GM12891 (cell line): ENCODE measurements at regions not wholly inside any gene's neighbourhood (a gene's known extent, or its start where the extent isn't known, plus 50 kb on each side); places are given as distances from the start of the nearest gene placed in this dataset.

Source experiments
- POLR2A ChIP-seq: IDR thresholded peaks from 2 replicates; pipeline ENCODE4 v1.6.1; 2011; ENCODE audit warnings: low read depth, low read length, control low read depth
- POLR2AphosphoS5 ChIP-seq: IDR thresholded peaks from 2 replicates; pipeline ENCODE4 v1.6.1; 2011; ENCODE audit warnings: low read depth, low read length, control low read depth
- POU2F2 ChIP-seq: IDR thresholded peaks from 2 replicates; pipeline ENCODE4 v1.6.1; 2011; ENCODE audit warnings: low read depth, mild to moderate bottlenecking, control low read depth, low read length, moderate library complexity
- SPI1 ChIP-seq: IDR thresholded peaks from 2 replicates; pipeline ENCODE4 v1.6.1; 2011; ENCODE audit warnings: low read depth, low read length, control low read depth
- TAF1 ChIP-seq: IDR thresholded peaks from 2 replicates; pipeline ENCODE4 v1.6.1; 2011; ENCODE audit warnings: low read depth, low read length, control low read depth

DNA sequence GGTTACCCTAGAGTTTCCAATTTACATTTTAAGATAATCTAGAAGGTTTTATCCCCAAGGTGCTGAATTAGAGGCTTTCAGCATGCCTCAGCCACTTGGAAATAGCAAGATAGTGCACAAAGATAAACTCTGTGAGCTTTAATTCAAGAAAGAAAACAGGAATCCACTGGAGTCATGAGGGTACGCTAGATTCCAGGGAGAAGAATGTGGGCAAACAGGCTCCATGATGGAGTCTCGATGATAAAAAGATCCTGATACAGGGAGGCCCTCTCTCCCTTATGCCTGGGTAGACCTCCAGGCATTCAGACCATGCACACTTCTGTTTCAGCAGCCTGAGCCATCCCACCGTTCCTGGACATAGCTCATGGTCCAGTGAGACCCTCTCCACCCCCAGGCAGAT lies 344.6 kb upstream of the LCORL start:
- no peak for TF ChIP-seq SPI1
- no peak for TF ChIP-seq POLR2AphosphoS5
- no peak for TF ChIP-seq POLR2A
- no peak for TF ChIP-seq TAF1
- TF ChIP-seq POU2F2: no peak
